HepG2 (cell line): ENCODE measurements at regions not wholly inside any gene's neighbourhood (a gene's known extent, or its start where the extent isn't known, plus 50 kb on each side); places are given as distances from the start of the nearest gene placed in this dataset.

ENCODE experiments used
- MED1 ChIP-seq: sonication (generic); formaldehyde crosslinking; IDR thresholded peaks from 2 replicates; pipeline ENCODE4 v1.4.0; 2020; ENCODE audit warnings: missing genetic modification reagents
- NR2F2 ChIP-seq: IDR thresholded peaks from 2 replicates; pipeline ENCODE4 v1.6.1; 2012; ENCODE audit warnings: low read depth, inconsistent platforms, borderline replicate concordance
- PPARG ChIP-seq: conservative IDR thresholded peaks from 2 replicates; pipeline ENCODE4 v1.6.1; 2016; ENCODE audit warnings: missing biosample characterization, missing genetic modification reagents
- TF ChIP-seq, protein P1 (sequence below), 2 experiments: fragments of 450-650 bp in 1 of 2; sonication (generic) in 1 of 2; formaldehyde crosslinking in 1 of 2; IDR thresholded peaks; 2 replicates each; pipeline versions ENCODE4 v1.6.1 to v1.8.0; 2016 to 2022; ENCODE audit warnings: antibody characterized with exemption in 1 of 2, mild to moderate bottlenecking in 1 of 2, missing genetic modification reagents in 1 of 2
- TF ChIP-seq, protein P2 (sequence below): sonication (generic); formaldehyde crosslinking; IDR thresholded peaks from 2 replicates; pipeline ENCODE4 v1.4.0; 2020; ENCODE audit warnings: mild to moderate bottlenecking, missing genetic modification reagents, borderline replicate concordance
- TF ChIP-seq, protein P3 (sequence below): IDR thresholded peaks from 2 replicates; pipeline ENCODE4 v1.4.0; 2020; ENCODE audit warnings: mild to moderate bottlenecking, missing genetic modification reagents
- TF ChIP-seq, protein P4 (sequence below): IDR thresholded peaks from 2 replicates; pipeline ENCODE4 v1.6.1; 2018; ENCODE audit warnings: missing genetic modification reagents, mild to moderate bottlenecking, missing compliant biosample characterization

DNA sequence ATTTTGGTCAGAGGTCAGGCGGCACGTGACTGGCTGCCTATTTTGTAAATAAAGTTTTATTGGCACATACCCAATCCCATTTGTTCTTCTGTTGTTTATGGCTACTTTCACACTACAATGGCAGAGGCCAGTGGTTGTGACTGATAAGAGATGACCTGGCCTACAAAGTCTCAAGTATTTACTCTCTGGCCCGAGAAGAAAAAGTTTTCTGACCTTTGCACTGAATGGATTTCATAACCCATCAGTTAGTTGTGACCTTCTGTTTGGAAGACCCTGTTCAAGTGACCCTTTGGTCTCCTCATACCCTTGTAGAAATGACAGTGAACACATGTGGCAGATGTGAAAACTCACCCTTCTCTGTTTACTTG is 121.4 kb upstream of the MGAT5 start (continued):
- TF ChIP-seq, protein P1, sequence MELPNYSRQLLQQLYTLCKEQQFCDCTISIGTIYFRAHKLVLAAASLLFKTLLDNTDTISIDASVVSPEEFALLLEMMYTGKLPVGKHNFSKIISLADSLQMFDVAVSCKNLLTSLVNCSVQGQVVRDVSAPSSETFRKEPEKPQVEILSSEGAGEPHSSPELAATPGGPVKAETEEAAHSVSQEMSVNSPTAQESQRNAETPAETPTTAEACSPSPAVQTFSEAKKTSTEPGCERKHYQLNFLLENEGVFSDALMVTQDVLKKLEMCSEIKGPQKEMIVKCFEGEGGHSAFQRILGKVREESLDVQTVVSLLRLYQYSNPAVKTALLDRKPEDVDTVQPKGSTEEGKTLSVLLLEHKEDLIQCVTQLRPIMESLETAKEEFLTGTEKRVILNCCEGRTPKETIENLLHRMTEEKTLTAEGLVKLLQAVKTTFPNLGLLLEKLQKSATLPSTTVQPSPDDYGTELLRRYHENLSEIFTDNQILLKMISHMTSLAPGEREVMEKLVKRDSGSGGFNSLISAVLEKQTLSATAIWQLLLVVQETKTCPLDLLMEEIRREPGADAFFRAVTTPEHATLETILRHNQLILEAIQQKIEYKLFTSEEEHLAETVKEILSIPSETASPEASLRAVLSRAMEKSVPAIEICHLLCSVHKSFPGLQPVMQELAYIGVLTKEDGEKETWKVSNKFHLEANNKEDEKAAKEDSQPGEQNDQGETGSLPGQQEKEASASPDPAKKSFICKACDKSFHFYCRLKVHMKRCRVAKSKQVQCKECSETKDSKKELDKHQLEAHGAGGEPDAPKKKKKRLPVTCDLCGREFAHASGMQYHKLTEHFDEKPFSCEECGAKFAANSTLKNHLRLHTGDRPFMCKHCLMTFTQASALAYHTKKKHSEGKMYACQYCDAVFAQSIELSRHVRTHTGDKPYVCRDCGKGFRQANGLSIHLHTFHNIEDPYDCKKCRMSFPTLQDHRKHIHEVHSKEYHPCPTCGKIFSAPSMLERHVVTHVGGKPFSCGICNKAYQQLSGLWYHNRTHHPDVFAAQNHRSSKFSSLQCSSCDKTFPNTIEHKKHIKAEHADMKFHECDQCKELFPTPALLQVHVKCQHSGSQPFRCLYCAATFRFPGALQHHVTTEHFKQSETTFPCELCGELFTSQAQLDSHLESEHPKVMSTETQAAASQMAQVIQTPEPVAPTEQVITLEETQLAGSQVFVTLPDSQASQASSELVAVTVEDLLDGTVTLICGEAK (IDR thresholded peaks at IDR 0.05) = peak; percentile 96
- TF ChIP-seq, protein P1 (CRISPR knock-in tag; IDR thresholded peaks at IDR 0.05) = peak; percentile 99
- TF ChIP-seq NR2F2 = peak; percentile 95
- peak; percentile 90 for TF ChIP-seq PPARG (CRISPR knock-in tag)
- TF ChIP-seq, protein P2, sequence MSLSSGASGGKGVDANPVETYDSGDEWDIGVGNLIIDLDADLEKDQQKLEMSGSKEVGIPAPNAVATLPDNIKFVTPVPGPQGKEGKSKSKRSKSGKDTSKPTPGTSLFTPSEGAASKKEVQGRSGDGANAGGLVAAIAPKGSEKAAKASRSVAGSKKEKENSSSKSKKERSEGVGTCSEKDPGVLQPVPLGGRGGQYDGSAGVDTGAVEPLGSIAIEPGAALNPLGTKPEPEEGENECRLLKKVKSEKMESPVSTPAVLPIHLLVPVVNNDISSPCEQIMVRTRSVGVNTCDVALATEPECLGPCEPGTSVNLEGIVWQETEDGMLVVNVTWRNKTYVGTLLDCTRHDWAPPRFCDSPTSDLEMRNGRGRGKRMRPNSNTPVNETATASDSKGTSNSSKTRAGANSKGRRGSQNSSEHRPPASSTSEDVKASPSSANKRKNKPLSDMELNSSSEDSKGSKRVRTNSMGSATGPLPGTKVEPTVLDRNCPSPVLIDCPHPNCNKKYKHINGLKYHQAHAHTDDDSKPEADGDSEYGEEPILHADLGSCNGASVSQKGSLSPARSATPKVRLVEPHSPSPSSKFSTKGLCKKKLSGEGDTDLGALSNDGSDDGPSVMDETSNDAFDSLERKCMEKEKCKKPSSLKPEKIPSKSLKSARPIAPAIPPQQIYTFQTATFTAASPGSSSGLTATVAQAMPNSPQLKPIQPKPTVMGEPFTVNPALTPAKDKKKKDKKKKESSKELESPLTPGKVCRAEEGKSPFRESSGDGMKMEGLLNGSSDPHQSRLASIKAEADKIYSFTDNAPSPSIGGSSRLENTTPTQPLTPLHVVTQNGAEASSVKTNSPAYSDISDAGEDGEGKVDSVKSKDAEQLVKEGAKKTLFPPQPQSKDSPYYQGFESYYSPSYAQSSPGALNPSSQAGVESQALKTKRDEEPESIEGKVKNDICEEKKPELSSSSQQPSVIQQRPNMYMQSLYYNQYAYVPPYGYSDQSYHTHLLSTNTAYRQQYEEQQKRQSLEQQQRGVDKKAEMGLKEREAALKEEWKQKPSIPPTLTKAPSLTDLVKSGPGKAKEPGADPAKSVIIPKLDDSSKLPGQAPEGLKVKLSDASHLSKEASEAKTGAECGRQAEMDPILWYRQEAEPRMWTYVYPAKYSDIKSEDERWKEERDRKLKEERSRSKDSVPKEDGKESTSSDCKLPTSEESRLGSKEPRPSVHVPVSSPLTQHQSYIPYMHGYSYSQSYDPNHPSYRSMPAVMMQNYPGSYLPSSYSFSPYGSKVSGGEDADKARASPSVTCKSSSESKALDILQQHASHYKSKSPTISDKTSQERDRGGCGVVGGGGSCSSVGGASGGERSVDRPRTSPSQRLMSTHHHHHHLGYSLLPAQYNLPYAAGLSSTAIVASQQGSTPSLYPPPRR (CRISPR knock-in tag) = peak; percentile 86
- TF ChIP-seq, protein P3, sequence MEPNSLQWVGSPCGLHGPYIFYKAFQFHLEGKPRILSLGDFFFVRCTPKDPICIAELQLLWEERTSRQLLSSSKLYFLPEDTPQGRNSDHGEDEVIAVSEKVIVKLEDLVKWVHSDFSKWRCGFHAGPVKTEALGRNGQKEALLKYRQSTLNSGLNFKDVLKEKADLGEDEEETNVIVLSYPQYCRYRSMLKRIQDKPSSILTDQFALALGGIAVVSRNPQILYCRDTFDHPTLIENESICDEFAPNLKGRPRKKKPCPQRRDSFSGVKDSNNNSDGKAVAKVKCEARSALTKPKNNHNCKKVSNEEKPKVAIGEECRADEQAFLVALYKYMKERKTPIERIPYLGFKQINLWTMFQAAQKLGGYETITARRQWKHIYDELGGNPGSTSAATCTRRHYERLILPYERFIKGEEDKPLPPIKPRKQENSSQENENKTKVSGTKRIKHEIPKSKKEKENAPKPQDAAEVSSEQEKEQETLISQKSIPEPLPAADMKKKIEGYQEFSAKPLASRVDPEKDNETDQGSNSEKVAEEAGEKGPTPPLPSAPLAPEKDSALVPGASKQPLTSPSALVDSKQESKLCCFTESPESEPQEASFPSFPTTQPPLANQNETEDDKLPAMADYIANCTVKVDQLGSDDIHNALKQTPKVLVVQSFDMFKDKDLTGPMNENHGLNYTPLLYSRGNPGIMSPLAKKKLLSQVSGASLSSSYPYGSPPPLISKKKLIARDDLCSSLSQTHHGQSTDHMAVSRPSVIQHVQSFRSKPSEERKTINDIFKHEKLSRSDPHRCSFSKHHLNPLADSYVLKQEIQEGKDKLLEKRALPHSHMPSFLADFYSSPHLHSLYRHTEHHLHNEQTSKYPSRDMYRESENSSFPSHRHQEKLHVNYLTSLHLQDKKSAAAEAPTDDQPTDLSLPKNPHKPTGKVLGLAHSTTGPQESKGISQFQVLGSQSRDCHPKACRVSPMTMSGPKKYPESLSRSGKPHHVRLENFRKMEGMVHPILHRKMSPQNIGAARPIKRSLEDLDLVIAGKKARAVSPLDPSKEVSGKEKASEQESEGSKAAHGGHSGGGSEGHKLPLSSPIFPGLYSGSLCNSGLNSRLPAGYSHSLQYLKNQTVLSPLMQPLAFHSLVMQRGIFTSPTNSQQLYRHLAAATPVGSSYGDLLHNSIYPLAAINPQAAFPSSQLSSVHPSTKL = peak; percentile 93
- TF ChIP-seq, protein P4, sequence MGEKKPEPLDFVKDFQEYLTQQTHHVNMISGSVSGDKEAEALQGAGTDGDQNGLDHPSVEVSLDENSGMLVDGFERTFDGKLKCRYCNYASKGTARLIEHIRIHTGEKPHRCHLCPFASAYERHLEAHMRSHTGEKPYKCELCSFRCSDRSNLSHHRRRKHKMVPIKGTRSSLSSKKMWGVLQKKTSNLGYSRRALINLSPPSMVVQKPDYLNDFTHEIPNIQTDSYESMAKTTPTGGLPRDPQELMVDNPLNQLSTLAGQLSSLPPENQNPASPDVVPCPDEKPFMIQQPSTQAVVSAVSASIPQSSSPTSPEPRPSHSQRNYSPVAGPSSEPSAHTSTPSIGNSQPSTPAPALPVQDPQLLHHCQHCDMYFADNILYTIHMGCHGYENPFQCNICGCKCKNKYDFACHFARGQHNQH = peak; percentile 53
- peak; percentile 57 for TF ChIP-seq MED1 (CRISPR knock-in tag)
